ENCODE measurements at regions not wholly inside any gene's neighbourhood (a gene's known extent, or its start where the extent isn't known, plus 50 kb on each side); places are given as distances from the start of the nearest gene placed in this dataset.

- TF ChIP-seq CTCF (IDR thresholded peaks at IDR 0.05): no peak
- TF ChIP-seq POLR2A (IDR thresholded peaks at IDR 0.05): no peak
Observed at GRCh38 chr14:53214384-53214783, 61.3 kb upstream of the DDHD1 start.
